ENCODE measurements at regions not wholly inside any gene's neighbourhood (a gene's known extent, or its start where the extent isn't known, plus 50 kb on each side); places are given as distances from the start of the nearest gene placed in this dataset.

- in situ Hi-C loops (cut with HindIII; ENCODE audit: low pct_unique_long_range_greater_than_20kb, low sequenced_read_pairs) (no loop called here), intact Hi-C loops (cut with micrococcal nuclease; ENCODE audit: unreplicated experiment) (no loop called here)
- peaks cover 7% of the 10 kb centered on the region; the same call in 1 of the 2 replicates for H3K27me3 ChIP-seq (ENCODE audit: control insufficient read depth, insufficient read depth, low read length)
- H3K27ac ChIP-seq (ENCODE audit: low read length): no peak overlapping the region
- CTCF ChIA-PET: no interaction called here
- H3K36me3 ChIP-seq (ENCODE audit: control insufficient read depth, insufficient read depth, low read length): no peaks in the 10 kb centered on the region
- no peaks in the 10 kb centered on the region for H3K4me1 ChIP-seq (ENCODE audit: control insufficient read depth, insufficient read depth, low read length)
- H3K9me3 ChIP-seq (ENCODE audit: control insufficient read depth, insufficient read depth, low read depth, low read length): no peaks in the 10 kb centered on the region
- ATAC-seq (no peak), DNase-seq (ENCODE audit: low read depth, low spot score) (no peak)
- POLR2A ChIA-PET: no interaction called here
- no peak overlapping the region for H3K4me3 ChIP-seq (ENCODE audit: low read depth in 2 of 2, low read length in 2 of 2)
- TF ChIP-seq TCF7L2 (IDR thresholded peaks at IDR 0.05; ENCODE audit: low read depth, low read length): no peak
- TF ChIP-seq POLR2AphosphoS5 (IDR thresholded peaks at IDR 0.05; ENCODE audit: low read depth, low read length): no peak
- TF ChIP-seq, protein P1, sequence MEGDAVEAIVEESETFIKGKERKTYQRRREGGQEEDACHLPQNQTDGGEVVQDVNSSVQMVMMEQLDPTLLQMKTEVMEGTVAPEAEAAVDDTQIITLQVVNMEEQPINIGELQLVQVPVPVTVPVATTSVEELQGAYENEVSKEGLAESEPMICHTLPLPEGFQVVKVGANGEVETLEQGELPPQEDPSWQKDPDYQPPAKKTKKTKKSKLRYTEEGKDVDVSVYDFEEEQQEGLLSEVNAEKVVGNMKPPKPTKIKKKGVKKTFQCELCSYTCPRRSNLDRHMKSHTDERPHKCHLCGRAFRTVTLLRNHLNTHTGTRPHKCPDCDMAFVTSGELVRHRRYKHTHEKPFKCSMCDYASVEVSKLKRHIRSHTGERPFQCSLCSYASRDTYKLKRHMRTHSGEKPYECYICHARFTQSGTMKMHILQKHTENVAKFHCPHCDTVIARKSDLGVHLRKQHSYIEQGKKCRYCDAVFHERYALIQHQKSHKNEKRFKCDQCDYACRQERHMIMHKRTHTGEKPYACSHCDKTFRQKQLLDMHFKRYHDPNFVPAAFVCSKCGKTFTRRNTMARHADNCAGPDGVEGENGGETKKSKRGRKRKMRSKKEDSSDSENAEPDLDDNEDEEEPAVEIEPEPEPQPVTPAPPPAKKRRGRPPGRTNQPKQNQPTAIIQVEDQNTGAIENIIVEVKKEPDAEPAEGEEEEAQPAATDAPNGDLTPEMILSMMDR (IDR thresholded peaks at IDR 0.05): no peak
- TF ChIP-seq, protein P2, sequence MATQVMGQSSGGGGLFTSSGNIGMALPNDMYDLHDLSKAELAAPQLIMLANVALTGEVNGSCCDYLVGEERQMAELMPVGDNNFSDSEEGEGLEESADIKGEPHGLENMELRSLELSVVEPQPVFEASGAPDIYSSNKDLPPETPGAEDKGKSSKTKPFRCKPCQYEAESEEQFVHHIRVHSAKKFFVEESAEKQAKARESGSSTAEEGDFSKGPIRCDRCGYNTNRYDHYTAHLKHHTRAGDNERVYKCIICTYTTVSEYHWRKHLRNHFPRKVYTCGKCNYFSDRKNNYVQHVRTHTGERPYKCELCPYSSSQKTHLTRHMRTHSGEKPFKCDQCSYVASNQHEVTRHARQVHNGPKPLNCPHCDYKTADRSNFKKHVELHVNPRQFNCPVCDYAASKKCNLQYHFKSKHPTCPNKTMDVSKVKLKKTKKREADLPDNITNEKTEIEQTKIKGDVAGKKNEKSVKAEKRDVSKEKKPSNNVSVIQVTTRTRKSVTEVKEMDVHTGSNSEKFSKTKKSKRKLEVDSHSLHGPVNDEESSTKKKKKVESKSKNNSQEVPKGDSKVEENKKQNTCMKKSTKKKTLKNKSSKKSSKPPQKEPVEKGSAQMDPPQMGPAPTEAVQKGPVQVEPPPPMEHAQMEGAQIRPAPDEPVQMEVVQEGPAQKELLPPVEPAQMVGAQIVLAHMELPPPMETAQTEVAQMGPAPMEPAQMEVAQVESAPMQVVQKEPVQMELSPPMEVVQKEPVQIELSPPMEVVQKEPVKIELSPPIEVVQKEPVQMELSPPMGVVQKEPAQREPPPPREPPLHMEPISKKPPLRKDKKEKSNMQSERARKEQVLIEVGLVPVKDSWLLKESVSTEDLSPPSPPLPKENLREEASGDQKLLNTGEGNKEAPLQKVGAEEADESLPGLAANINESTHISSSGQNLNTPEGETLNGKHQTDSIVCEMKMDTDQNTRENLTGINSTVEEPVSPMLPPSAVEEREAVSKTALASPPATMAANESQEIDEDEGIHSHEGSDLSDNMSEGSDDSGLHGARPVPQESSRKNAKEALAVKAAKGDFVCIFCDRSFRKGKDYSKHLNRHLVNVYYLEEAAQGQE (IDR thresholded peaks at IDR 0.05; ENCODE audit: insufficient read depth in 1 of 2, low read depth in 2 of 2, low read length in 1 of 2): no peak
- no TSS peak for BruUV-seq (replicated peaks)
Measured at GRCh38 chr11:131231317-131231940, 139.0 kb upstream of the NTM start.

DNA sequence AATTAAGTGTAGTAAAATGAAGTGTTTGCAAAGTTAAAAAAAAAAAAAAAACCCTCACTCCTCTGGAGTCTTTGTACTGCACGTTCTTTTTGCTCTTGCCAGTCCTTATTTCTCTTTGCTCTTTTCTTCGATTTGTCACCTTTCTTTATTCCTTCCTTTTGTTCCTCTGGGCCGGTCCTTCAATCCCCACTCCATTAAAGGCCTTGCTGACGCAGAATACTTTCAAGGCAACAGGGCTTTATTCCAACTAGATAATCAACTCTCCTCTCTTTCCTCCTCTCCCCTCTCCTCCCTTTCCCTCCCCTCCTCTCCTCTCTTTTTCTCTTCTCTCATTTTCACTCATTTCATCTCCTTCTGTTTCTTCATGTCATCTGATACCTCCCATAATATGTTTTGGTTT lies 138.2 kb upstream of the NTM start:
- no peak for TF ChIP-seq SIN3A (IDR thresholded peaks at IDR 0.05; ENCODE audit: borderline replicate concordance, insufficient read depth, low read depth, low read length)
- TF ChIP-seq, protein P2 (IDR thresholded peaks at IDR 0.05; ENCODE audit: insufficient read depth in 1 of 2, low read depth in 2 of 2, low read length in 1 of 2): no peak
- no peak for TF ChIP-seq POLR2AphosphoS5 (IDR thresholded peaks at IDR 0.05; ENCODE audit: low read depth, low read length)
- TF ChIP-seq, protein P1 (IDR thresholded peaks at IDR 0.05): no peak
- TF ChIP-seq TCF7L2 (IDR thresholded peaks at IDR 0.05; ENCODE audit: low read depth, low read length): no peak
- in situ Hi-C loops (cut with HindIII; ENCODE audit: low pct_unique_long_range_greater_than_20kb, low sequenced_read_pairs) (no loop called here), intact Hi-C loops (cut with micrococcal nuclease; ENCODE audit: unreplicated experiment) (no loop called here)
- no TSS peak for BruUV-seq (replicated peaks)
- H3K4me3 ChIP-seq (ENCODE audit: low read depth in 2 of 2, low read length in 2 of 2): no peak overlapping the region
- H3K4me1 ChIP-seq (ENCODE audit: control insufficient read depth, insufficient read depth, low read length): no peaks in the 10 kb centered on the region
- ChIA-PET CTCF (no interaction called here), POLR2A (no interaction called here)
- ATAC-seq: no peak
- H3K36me3 ChIP-seq (ENCODE audit: control insufficient read depth, insufficient read depth, low read length): no peaks in the 10 kb centered on the region
- no peak overlapping the region for H3K27ac ChIP-seq (ENCODE audit: low read length)
- DNase-seq (ENCODE audit: low read depth, low spot score): no peak
- H3K9me3 ChIP-seq (ENCODE audit: control insufficient read depth, insufficient read depth, low read depth, low read length): no peaks in the 10 kb centered on the region
- H3K27me3 ChIP-seq (ENCODE audit: control insufficient read depth, insufficient read depth, low read length): peaks cover 7% of the 10 kb centered on the region; the same call in 1 of the 2 replicates
